GM23338 (cell line): ENCODE measurements at regions not wholly inside any gene's neighbourhood (a gene's known extent, or its start where the extent isn't known, plus 50 kb on each side); places are given as distances from the start of the nearest gene placed in this dataset.

Experiments
- CREB1 ChIP-seq: fragments of 250-450 bp; sonication (Bioruptor Pico); IDR thresholded peaks from 2 replicates; pipeline ENCODE4 v1.5.0; 2020; ENCODE audit warnings: low read depth, mild to moderate bottlenecking, moderate library complexity
- CTCF ChIP-seq, 2 experiments: fragments of 200-600 bp in 1 of 2; sonication (generic) in 1 of 2; conservative IDR thresholded peaks; 2 replicates each; pipeline versions ENCODE4 v1.5.1 to v1.6.1; 2016 to 2017; ENCODE audit warnings: antibody characterized with exemption in 2 of 2, low read depth in 2 of 2, mild to moderate bottlenecking in 2 of 2, moderate library complexity in 1 of 2
- EZH2 ChIP-seq: fragments of 200-600 bp; sonication (generic); IDR thresholded peaks from one replicate; pipeline ENCODE4 v1.8.0; 2017; ENCODE audit warnings: antibody characterized with exemption, mild to moderate bottlenecking, low read depth; ENCODE audit not compliant: unreplicated experiment
- EZH2phosphoT487 ChIP-seq: fragments of 200-600 bp; sonication (generic); IDR thresholded peaks from one replicate; pipeline ENCODE4 v1.8.1; 2018; ENCODE audit warnings: antibody characterized with exemption; ENCODE audit not compliant: unreplicated experiment
- POLR2AphosphoS5 ChIP-seq: IDR thresholded peaks from 2 replicates; pipeline ENCODE4 v1.6.1; 2016; ENCODE audit warnings: antibody characterized with exemption, low read depth
- REST ChIP-seq: IDR thresholded peaks from one replicate; pipeline ENCODE4 v1.6.1; 2018; ENCODE audit warnings: antibody characterized with exemption; ENCODE audit not compliant: unreplicated experiment
- STAT1 ChIP-seq: IDR thresholded peaks from one replicate; pipeline ENCODE4 v1.6.1; 2016; ENCODE audit warnings: antibody characterized with exemption; ENCODE audit not compliant: unreplicated experiment

GRCh38 chr1:64348270-64348960 lies 121.5 kb upstream of the CACHD1 start:
- TF ChIP-seq CTCF (conservative IDR thresholded peaks at IDR 0.05; ENCODE audit: low read depth in 2 of 2) (no peak), EZH2phosphoT487 (no peak), REST (no peak), EZH2 (no peak), POLR2AphosphoS5 (no peak), CREB1 (no peak), STAT1 (no peak)
